ENCODE measurements at regions not wholly inside any gene's neighbourhood (a gene's known extent, or its start where the extent isn't known, plus 50 kb on each side); places are given as distances from the start of the nearest gene placed in this dataset.

DNA sequence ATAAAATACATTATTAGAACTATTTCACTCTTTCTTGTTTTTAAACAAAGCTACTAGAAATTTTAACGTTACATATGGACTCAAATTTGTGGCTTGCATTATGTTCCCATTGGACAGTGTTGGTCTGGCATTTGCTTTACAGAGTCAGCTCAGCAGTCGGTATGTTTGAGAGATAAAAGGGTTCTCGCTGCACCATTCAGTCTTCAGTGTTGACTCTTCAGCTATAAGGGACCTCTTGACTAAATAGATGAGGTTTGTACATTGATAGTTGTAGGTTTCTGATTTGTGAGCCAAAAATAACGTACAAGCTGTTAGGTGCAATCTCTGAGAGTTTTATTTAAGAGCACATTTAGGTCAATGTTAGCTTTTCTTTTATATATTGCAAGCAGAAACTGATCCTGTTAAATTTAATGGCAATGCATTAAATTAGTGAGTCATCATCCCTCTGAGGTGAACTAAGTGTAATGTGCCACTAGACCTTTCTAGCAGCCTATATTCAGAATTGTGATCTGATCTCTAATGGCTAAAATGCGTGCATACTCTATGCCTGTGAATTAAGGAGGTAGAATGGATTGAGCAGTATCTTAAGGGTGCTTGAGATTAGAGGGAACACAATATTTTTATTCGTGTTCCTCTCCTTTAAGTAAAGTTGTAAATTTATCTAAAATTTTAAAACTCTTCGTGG is 485.6 kb upstream of the SYNCRIP start:
- H2AK5ac ChIP-seq (ENCODE audit: insufficient read length, low read length) = no peak overlapping the region
- no peak overlapping the region for H4K91ac ChIP-seq (ENCODE audit: insufficient read length, low read depth, low read length)
- H3K9me3 ChIP-seq (ENCODE audit: control insufficient read depth, low read depth, low read length) = no peaks in the 10 kb centered on the region
- no peak overlapping the region for H2AFZ ChIP-seq (ENCODE audit: low read length)
- no peak overlapping the region for H3K56ac ChIP-seq (ENCODE audit: insufficient read length, low read depth, low read length)
- WGBS (ENCODE audit: extremely low coverage, insufficient read length, low lambda C conversion rate) = no CpG with 5 or more reads among the region's 7 CpGs
- H3K14ac ChIP-seq (ENCODE audit: insufficient read depth, low read length) = no peak overlapping the region
- no peak overlapping the region for H2BK20ac ChIP-seq (ENCODE audit: low read depth, low read length, poor library complexity, severe bottlenecking)
- H2BK15ac ChIP-seq (ENCODE audit: low read depth, low read length) = no peak overlapping the region
- no peak for DNase-seq
- H4K8ac ChIP-seq (replicated peaks; ENCODE audit: insufficient read length, low read depth, low read length) = no peak overlapping the region
- no peak overlapping the region for H4K5ac ChIP-seq (ENCODE audit: insufficient read length, low read depth, low read length)
- no peak overlapping the region for H2BK120ac ChIP-seq (ENCODE audit: low read depth, low read length, poor library complexity, severe bottlenecking)
- no peak overlapping the region for H3K18ac ChIP-seq (ENCODE audit: insufficient read length, low read depth, low read length)
- no peak overlapping the region for H3K9ac ChIP-seq (ENCODE audit: extremely low read depth, insufficient read length, low read length)
- Mint-ChIP-seq H3K4me3 (no peak overlapping the region), H3K27ac (no peak overlapping the region), H3K9me3 (peaks cover 7 to 24% of the 10 kb centered on the region in 2 experiments; a peak in 4 of 5 replicates), H3K4me1 (no peaks in the 10 kb centered on the region), H3K27me3 (ENCODE audit: low read depth) (no peaks in the 10 kb centered on the region; the same call in 1 of the 2 replicates), H3K36me3 (ENCODE audit: insufficient read depth in 1 of 3, low read depth in 3 of 3) (no peaks in the 10 kb centered on the region)
- H2BK12ac ChIP-seq (ENCODE audit: insufficient read length, low read depth, low read length) = no peak overlapping the region
- H4K20me1 ChIP-seq (ENCODE audit: control insufficient read depth, insufficient read depth, insufficient read length) = no peaks in the 10 kb centered on the region
- no peak overlapping the region for H3K4me2 ChIP-seq (ENCODE audit: insufficient read depth, insufficient read length, low read length)
- H3K23ac ChIP-seq (ENCODE audit: insufficient read length, low read depth, low read length) = no peak overlapping the region
- H3K27me3 ChIP-seq (ENCODE audit: insufficient read depth, low read length) = no peaks in the 10 kb centered on the region
- no peak overlapping the region for H3K4ac ChIP-seq (ENCODE audit: low read depth, low read length)
- no peaks in the 10 kb centered on the region for H3K23me2 ChIP-seq (ENCODE audit: insufficient read length, low read depth, low read length, poor library complexity, severe bottlenecking)
- H2BK5ac ChIP-seq (ENCODE audit: insufficient read length, low read length) = no peak overlapping the region
- TF ChIP-seq, protein P1, sequence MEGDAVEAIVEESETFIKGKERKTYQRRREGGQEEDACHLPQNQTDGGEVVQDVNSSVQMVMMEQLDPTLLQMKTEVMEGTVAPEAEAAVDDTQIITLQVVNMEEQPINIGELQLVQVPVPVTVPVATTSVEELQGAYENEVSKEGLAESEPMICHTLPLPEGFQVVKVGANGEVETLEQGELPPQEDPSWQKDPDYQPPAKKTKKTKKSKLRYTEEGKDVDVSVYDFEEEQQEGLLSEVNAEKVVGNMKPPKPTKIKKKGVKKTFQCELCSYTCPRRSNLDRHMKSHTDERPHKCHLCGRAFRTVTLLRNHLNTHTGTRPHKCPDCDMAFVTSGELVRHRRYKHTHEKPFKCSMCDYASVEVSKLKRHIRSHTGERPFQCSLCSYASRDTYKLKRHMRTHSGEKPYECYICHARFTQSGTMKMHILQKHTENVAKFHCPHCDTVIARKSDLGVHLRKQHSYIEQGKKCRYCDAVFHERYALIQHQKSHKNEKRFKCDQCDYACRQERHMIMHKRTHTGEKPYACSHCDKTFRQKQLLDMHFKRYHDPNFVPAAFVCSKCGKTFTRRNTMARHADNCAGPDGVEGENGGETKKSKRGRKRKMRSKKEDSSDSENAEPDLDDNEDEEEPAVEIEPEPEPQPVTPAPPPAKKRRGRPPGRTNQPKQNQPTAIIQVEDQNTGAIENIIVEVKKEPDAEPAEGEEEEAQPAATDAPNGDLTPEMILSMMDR (conservative IDR thresholded peaks at IDR 0.05) = no peak
- no peaks in the 10 kb centered on the region for H3K4me1 ChIP-seq (ENCODE audit: insufficient read depth, low read length)
- no peaks in the 10 kb centered on the region for H3K79me2 ChIP-seq (ENCODE audit: insufficient read depth, low read length)
- no peak overlapping the region for H3K27ac ChIP-seq (ENCODE audit: insufficient read length, low read depth, low read length)
- H3K79me1 ChIP-seq (ENCODE audit: insufficient read depth, low read depth, low read length, poor library complexity, severe bottlenecking) = no peaks in the 10 kb centered on the region
- H3T11ph ChIP-seq (ENCODE audit: low read length) = no peak overlapping the region
